Panc1 (cell line): ENCODE measurements at regions not wholly inside any gene's neighbourhood (a gene's known extent, or its start where the extent isn't known, plus 50 kb on each side); places are given as distances from the start of the nearest gene placed in this dataset.

ENCODE experiments used
- ATAC-seq: fragments of 200-7000 bp; cut with Tn5 transposase; 2 replicates; pipeline ENCODE4 v1.9.1; 2020; ENCODE audit warnings: mild to moderate bottlenecking, moderate library complexity
- BruUV-seq: library from RNA; stranded (reverse); fragments of 400-500 nt; replicated peaks from 2 replicates; lab custom pipeline; 2021; lab: Mats Ljungman, UMichigan
- CTCF ChIA-PET: fragments of 300-600 bp; sonication (Branson Sonifier 250); formaldehyde crosslinking; loops from one replicate; lab custom pipeline; 2022; ENCODE audit warnings: antibody characterized with exemption; lab: Charles Lee
- POLR2A ChIA-PET: fragments of 300-600 bp; sonication (Branson Sonifier 250); formaldehyde crosslinking; loops from one replicate; lab custom pipeline; 2022; ENCODE audit warnings: antibody characterized with exemption; lab: Charles Lee
- DNase-seq: peaks from one replicate; pipeline ENCODE4 v3.0.0-alpha.2; 2010; ENCODE audit warnings: low read depth, low spot score
- H3K27ac ChIP-seq: 2 replicates; pipeline ENCODE4 v1.5.1; 2011; ENCODE audit warnings: mild to moderate bottlenecking, low read length, inconsistent platforms
- H3K27me3 ChIP-seq: fragments of 200-500 bp; sonication (Bioruptor generic); 2 replicates; pipeline ENCODE4 v1.6.0; 2014; ENCODE audit warnings: low read length, inconsistent platforms; ENCODE audit not compliant: control insufficient read depth, insufficient read depth
- H3K36me3 ChIP-seq: fragments of 200-500 bp; sonication (Bioruptor generic); 2 replicates; pipeline ENCODE4 v1.5.1; 2014; ENCODE audit warnings: inconsistent platforms, mild to moderate bottlenecking, low read length, moderate library complexity; ENCODE audit not compliant: control insufficient read depth, insufficient read depth
- H3K4me1 ChIP-seq: 2 replicates; pipeline ENCODE4 v1.5.1; 2011; ENCODE audit warnings: inconsistent platforms, mild to moderate bottlenecking, low read length, moderate library complexity; ENCODE audit not compliant: control insufficient read depth, insufficient read depth
- H3K4me3 ChIP-seq, 2 experiments: 2 replicates each; pipeline ENCODE4 v1.5.1; 2011 to 2012; ENCODE audit warnings: low read depth in 2 of 2, low read length in 2 of 2, mild to moderate bottlenecking in 2 of 2, inconsistent platforms in 1 of 2, moderate library complexity in 1 of 2
- H3K9me3 ChIP-seq: fragments of 200-500 bp; sonication (Bioruptor generic); 2 replicates; pipeline ENCODE4 v1.5.1; 2014; ENCODE audit warnings: low read depth, mild to moderate bottlenecking, inconsistent platforms, low read length, moderate library complexity; ENCODE audit not compliant: control insufficient read depth, insufficient read depth
- REST ChIP-seq, 2 experiments: IDR thresholded peaks; 2 replicates each; pipeline ENCODE4 v1.6.1; 2011 to 2012; ENCODE audit warnings: low read depth in 2 of 2, control low read depth in 1 of 2, low read length in 1 of 2, mild to moderate bottlenecking in 1 of 2, moderate library complexity in 1 of 2; ENCODE audit not compliant: insufficient read depth in 1 of 2
- SIN3A ChIP-seq: IDR thresholded peaks from 2 replicates; pipeline ENCODE4 v1.6.1; 2012; ENCODE audit warnings: low read depth, mild to moderate bottlenecking, low read length, moderate library complexity, borderline replicate concordance; ENCODE audit not compliant: insufficient read depth
- TCF7L2 ChIP-seq: IDR thresholded peaks from 2 replicates; pipeline ENCODE4 v1.6.1; 2011; ENCODE audit warnings: mild to moderate bottlenecking, low read depth, low read length, inconsistent platforms
- in situ Hi-C: cut with HindIII; loops from 2 replicates; pipeline ENCODE4 v1.10.0; 2016; ENCODE audit warnings: low sequenced_read_pairs, low pct_unique_long_range_greater_than_20kb
- intact Hi-C: fragments of 100-400 bp; cut with micrococcal nuclease; formaldehyde crosslinking; loops from one replicate; pipeline ENCODE4 v1.10.0; 2022; ENCODE audit not compliant: unreplicated experiment
- TF ChIP-seq, protein P1 (sequence below): fragments of 450-650 bp; IDR thresholded peaks from 2 replicates; pipeline ENCODE4 v1.5.1; 2017; ENCODE audit warnings: mild to moderate bottlenecking

- in situ Hi-C loops (no loop called here), intact Hi-C loops (no loop called here)
- TF ChIP-seq TCF7L2, result no peak
- no peak overlapping the region for H3K4me3 ChIP-seq
- no peaks in the 10 kb centered on the region for H3K4me1 ChIP-seq
- CTCF ChIA-PET, result no interaction called here
- H3K9me3 ChIP-seq, result no peaks in the 10 kb centered on the region
- BruUV-seq, result no TSS peak
- ATAC-seq (no peak), DNase-seq (no peak)
- peaks cover 10% of the 10 kb centered on the region; the same call in 1 of the 2 replicates for H3K27me3 ChIP-seq
- H3K36me3 ChIP-seq, result no peaks in the 10 kb centered on the region
- no peak overlapping the region for H3K27ac ChIP-seq
- POLR2A ChIA-PET, result no interaction called here
These were observed 99.3 kb upstream of the PRR20G start for GRCh38 chr3:127387119-127387518.

DNA sequence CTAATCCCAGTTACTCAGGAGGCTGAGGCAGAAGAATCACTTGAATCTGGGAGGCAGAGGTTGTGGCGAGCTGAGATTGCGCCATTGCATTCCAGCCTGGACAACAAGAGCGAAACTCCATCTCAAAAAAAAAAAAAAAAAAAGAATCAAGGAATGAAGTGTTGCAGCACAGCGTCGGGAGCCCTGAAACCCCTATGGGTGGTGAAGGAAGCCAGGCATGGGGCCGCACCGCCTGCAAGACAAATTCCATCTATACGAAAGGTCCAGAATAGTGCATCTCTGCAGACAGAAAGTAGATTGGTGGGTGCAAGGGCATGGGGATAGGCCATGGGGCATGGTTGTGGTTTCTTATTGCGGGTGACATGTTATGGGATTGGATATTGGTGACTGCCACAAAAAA, 98.6 kb upstream of the PRR20G start:
- no peak overlapping the region for H3K27ac ChIP-seq
- no peaks in the 10 kb centered on the region for H3K9me3 ChIP-seq
- no peak overlapping the region for H3K4me3 ChIP-seq
- no peak for ATAC-seq
- peaks cover 16% of the 10 kb centered on the region for H3K27me3 ChIP-seq
- ChIA-PET POLR2A (no interaction called here), CTCF (no interaction called here)
- in situ Hi-C loops (no loop called here), intact Hi-C loops (no loop called here)
- BruUV-seq, result no TSS peak
- TF ChIP-seq, protein P1, sequence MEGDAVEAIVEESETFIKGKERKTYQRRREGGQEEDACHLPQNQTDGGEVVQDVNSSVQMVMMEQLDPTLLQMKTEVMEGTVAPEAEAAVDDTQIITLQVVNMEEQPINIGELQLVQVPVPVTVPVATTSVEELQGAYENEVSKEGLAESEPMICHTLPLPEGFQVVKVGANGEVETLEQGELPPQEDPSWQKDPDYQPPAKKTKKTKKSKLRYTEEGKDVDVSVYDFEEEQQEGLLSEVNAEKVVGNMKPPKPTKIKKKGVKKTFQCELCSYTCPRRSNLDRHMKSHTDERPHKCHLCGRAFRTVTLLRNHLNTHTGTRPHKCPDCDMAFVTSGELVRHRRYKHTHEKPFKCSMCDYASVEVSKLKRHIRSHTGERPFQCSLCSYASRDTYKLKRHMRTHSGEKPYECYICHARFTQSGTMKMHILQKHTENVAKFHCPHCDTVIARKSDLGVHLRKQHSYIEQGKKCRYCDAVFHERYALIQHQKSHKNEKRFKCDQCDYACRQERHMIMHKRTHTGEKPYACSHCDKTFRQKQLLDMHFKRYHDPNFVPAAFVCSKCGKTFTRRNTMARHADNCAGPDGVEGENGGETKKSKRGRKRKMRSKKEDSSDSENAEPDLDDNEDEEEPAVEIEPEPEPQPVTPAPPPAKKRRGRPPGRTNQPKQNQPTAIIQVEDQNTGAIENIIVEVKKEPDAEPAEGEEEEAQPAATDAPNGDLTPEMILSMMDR, result no peak
- TF ChIP-seq SIN3A (no peak), REST (IDR thresholded peaks at IDR 0.05; ENCODE audit: insufficient read depth in 1 of 2, low read depth in 2 of 2, low read length in 1 of 2) (no peak), TCF7L2 (no peak)
- no peaks in the 10 kb centered on the region for H3K36me3 ChIP-seq
- DNase-seq, result no peak
- H3K4me1 ChIP-seq, result no peaks in the 10 kb centered on the region

DNA sequence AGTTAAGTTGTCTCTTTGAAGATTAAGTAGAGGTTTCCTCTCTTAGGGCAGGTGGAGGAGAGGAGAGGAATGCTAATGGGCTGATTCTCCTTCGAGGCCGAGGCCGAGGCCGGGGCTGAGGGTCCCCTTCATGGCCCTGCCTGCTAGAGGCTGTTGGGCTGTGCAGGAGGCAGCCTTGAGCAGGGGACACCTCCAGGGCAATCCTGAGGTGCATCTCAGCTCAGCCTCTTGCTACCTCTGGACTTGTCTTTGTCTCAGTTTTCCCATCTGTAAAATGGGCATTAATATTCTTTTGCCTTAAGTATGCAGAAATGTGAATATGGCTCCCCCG, 97.7 kb upstream of the PRR20G start:
- no peak overlapping the region for H3K4me3 ChIP-seq
- no peaks in the 10 kb centered on the region for H3K4me1 ChIP-seq
- no peak for DNase-seq
- POLR2A ChIA-PET, result no interaction called here
- intact Hi-C loops, result no loop called here
- peaks cover 18% of the 10 kb centered on the region for H3K27me3 ChIP-seq
- no peak for ATAC-seq
- no peak overlapping the region for H3K27ac ChIP-seq
- BruUV-seq, result no TSS peak
- 0 out of 2 replicates have a peak, but pooled peaks cover 4% of the 10 kb centered on the region for H3K9me3 ChIP-seq
- in situ Hi-C loops, result no loop called here
- no peak for TF ChIP-seq TCF7L2
- TF ChIP-seq SIN3A, result no peak
- TF ChIP-seq REST (IDR thresholded peaks at IDR 0.05; ENCODE audit: insufficient read depth in 1 of 2, low read depth in 2 of 2, low read length in 1 of 2), result no peak
- TF ChIP-seq, protein P1, result no peak
- no peaks in the 10 kb centered on the region for H3K36me3 ChIP-seq
- CTCF ChIA-PET, result interaction anchor here (1.6 kb wide), 1 partner anchor 11 kb away, joined by 3 read pairs; no protein-coding TSS in a partner anchor
